Stomach (tissue), 4 donors: ENCODE measurements at regions not wholly inside any gene's neighbourhood (a gene's known extent, or its start where the extent isn't known, plus 50 kb on each side); places are given as distances from the start of the nearest gene placed in this dataset.

Experiments
- CTCF ChIP-seq, 7 experiments: fragments of 450-650 bp in 4 of 7; fragments of 200-600 bp in 3 of 7; sonication (generic) in 3 of 7; IDR thresholded peaks; one replicate each; pipeline ENCODE4 v1.5.1; 2016 to 2019; ENCODE audit warnings: antibody characterized with exemption in 7 of 7, control low read depth in 2 of 7, mild to moderate bottlenecking in 1 of 7
- EP300 ChIP-seq: sonication (generic); formaldehyde crosslinking; IDR thresholded peaks from one replicate; pipeline ENCODE4 v1.6.1; 2017; ENCODE audit warnings: antibody characterized with exemption

- TF ChIP-seq CTCF (IDR thresholded peaks at IDR 0.05) (no peak), EP300 (no peak)
These were observed 234.0 kb downstream of the ACTR3 start for GRCh38 chr2:114123925-114124324.
